Testis (tissue), 2 donors: ENCODE measurements at regions not wholly inside any gene's neighbourhood (a gene's known extent, or its start where the extent isn't known, plus 50 kb on each side); places are given as distances from the start of the nearest gene placed in this dataset.

Experiments
- DNase-seq: peaks from one replicate; pipeline ENCODE4 v3.0.0-alpha.2; 2019
- H3K27ac ChIP-seq, 2 donors: fragments of 200-600 bp; sonication (generic); one replicate each; pipeline ENCODE4 v1.5.1; 2019
- H3K27me3 ChIP-seq: fragments of 200-600 bp; sonication (generic); one replicate; pipeline ENCODE4 v1.5.1; 2019
- H3K36me3 ChIP-seq: fragments of 200-600 bp; sonication (generic); one replicate; pipeline ENCODE4 v1.5.1; 2017; ENCODE audit warnings: low read depth; ENCODE audit errors: missing control alignments
- H3K4me1 ChIP-seq: fragments of 200-600 bp; sonication (generic); one replicate; pipeline ENCODE4 v1.5.1; 2019
- H3K4me3 ChIP-seq, 2 donors: fragments of 200-600 bp; sonication (generic); one replicate each; pipeline ENCODE4 v1.5.1; 2017 to 2019
- H3K9me3 ChIP-seq: fragments of 200-600 bp; sonication (generic); one replicate; pipeline ENCODE4 v1.5.1; 2017
- CTCF ChIP-seq, 3 experiments: fragments of 450-650 bp in 2 of 3; fragments of 200-600 bp in 1 of 3; sonication (generic) in 1 of 3; IDR thresholded peaks; one replicate each; pipeline ENCODE4 v1.5.1; 2016 to 2019; ENCODE audit warnings: antibody characterized with exemption in 3 of 3, mild to moderate bottlenecking in 2 of 3, moderate library complexity in 1 of 3
- POLR2A ChIP-seq: fragments of 450-650 bp; IDR thresholded peaks from one replicate; pipeline ENCODE4 v1.6.1; 2017; ENCODE audit warnings: antibody characterized with exemption, mild to moderate bottlenecking, moderate library complexity
- WGBS, 2 donors: methylation state at CpG; one replicate each; pipeline ENCODE4 v1.1.5; 2018; 5-methylcytosine and 5-hydroxymethylcytosine counted together
- intact Hi-C: fragments of 100-400 bp; cut with DNase I; formaldehyde crosslinking; loops from one replicate; pipeline ENCODE4 v1.15.1; 2023; ENCODE audit warnings: low total_unique reads

DNA sequence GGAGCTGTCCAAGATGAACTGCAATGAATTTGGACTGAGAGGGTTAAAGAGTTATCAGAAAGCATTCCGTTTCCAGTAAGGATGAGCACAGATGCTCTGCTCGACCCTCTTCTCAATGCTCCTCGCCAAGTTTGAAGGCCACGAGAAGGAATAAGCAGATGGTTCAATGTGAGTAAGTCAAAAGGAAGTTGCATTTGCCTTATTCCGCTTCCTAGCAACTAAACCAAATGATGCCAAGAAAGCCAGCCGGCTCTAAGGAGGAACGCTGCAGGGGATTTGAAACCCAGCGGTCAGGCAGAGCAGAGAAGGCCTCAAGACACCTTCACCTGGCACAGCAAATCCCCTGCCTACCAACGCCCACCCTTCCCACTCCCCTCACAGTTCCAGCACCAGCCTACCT is 52.1 kb upstream of the CNEP1R1 start:
- no peak overlapping the region for H3K27ac ChIP-seq
- no peaks in the 10 kb centered on the region for H3K27me3 ChIP-seq
- no peak overlapping the region for H3K4me3 ChIP-seq
- H3K36me3 ChIP-seq: no peaks in the 10 kb centered on the region
- no peak for TF ChIP-seq CTCF (IDR thresholded peaks at IDR 0.05)
- TF ChIP-seq POLR2A: no peak
- WGBS, 2 donors: 50% methylated on average over 9 of the region's 9 CpGs
- H3K4me1 ChIP-seq: peaks cover 5% of the 10 kb centered on the region
- H3K9me3 ChIP-seq: no peaks in the 10 kb centered on the region
- intact Hi-C loops: no loop called here
- DNase-seq: no peak
